GM23338 (cell line): ENCODE measurements at regions not wholly inside any gene's neighbourhood (a gene's known extent, or its start where the extent isn't known, plus 50 kb on each side); places are given as distances from the start of the nearest gene placed in this dataset.

Source experiments
- ATAC-seq: fragments of 200-7000 bp; cut with Tn5 transposase; 3 replicates; pipeline ENCODE4 v1.9.1; 2020
- DNase-seq: peaks from one replicate; pipeline ENCODE4 v3.0.0-alpha.2; 2015; ENCODE audit warnings: low spot score
- H2AFZ ChIP-seq: fragments of 200-600 bp; sonication (generic); 2 replicates; pipeline ENCODE4 v1.8.0; 2016; ENCODE audit warnings: antibody characterized with exemption, mild to moderate bottlenecking, moderate library complexity
- H3F3A ChIP-seq: fragments of 200-600 bp; sonication (generic); replicated peaks from 2 replicates; pipeline ENCODE4 v1.8.0; 2017; ENCODE audit warnings: antibody characterized with exemption, mixed run types, low read depth
- H3K27ac ChIP-seq: fragments of 200-600 bp; sonication (generic); 2 replicates; pipeline ENCODE4 v1.6.1; 2016; ENCODE audit warnings: low read depth
- H3K27me3 ChIP-seq: fragments of 200-600 bp; sonication (generic); 2 replicates; pipeline ENCODE4 v1.8.0; 2016; ENCODE audit warnings: mild to moderate bottlenecking, mixed run types, moderate library complexity; ENCODE audit not compliant: insufficient read depth
- H3K36me3 ChIP-seq: fragments of 200-600 bp; sonication (generic); 2 replicates; pipeline ENCODE4 v1.8.0; 2016; ENCODE audit warnings: mild to moderate bottlenecking; ENCODE audit not compliant: insufficient read depth
- H3K4me1 ChIP-seq: fragments of 200-600 bp; sonication (generic); 2 replicates; pipeline ENCODE4 v1.8.0; 2016; ENCODE audit warnings: mild to moderate bottlenecking, moderate library complexity; ENCODE audit not compliant: insufficient read depth
- H3K4me2 ChIP-seq: fragments of 200-600 bp; sonication (generic); 2 replicates; pipeline ENCODE4 v1.7.1; 2017; ENCODE audit warnings: mixed run types
- H3K4me3 ChIP-seq: fragments of 200-600 bp; sonication (generic); 2 replicates; pipeline ENCODE4 v1.6.1; 2016; ENCODE audit warnings: mixed run types
- H3K79me2 ChIP-seq: fragments of 200-600 bp; sonication (generic); replicated peaks from 2 replicates; pipeline ENCODE4 v1.8.0; 2017; ENCODE audit warnings: mild to moderate bottlenecking; ENCODE audit not compliant: insufficient read depth
- H3K9me2 ChIP-seq: fragments of 200-600 bp; sonication (generic); 2 replicates; pipeline ENCODE4 v1.8.0; 2017; ENCODE audit not compliant: insufficient read depth
- H4K20me1 ChIP-seq: fragments of 200-600 bp; sonication (generic); replicated peaks from 2 replicates; pipeline ENCODE4 v1.8.0; 2017; ENCODE audit warnings: mild to moderate bottlenecking; ENCODE audit not compliant: insufficient read depth
- H3K27ac Mint-ChIP-seq: 2 replicates; pipeline ENCODE4 v1.8.0; 2020; ENCODE audit warnings: inconsistent platforms, mild to moderate bottlenecking, moderate library complexity, mixed read lengths
- H3K27me3 Mint-ChIP-seq: 3 replicates; pipeline ENCODE4 v1.8.0; 2022; ENCODE audit warnings: low read depth, mild to moderate bottlenecking, moderate library complexity, mixed read lengths, inconsistent platforms; ENCODE audit not compliant: insufficient read depth, poor library complexity
- H3K36me3 Mint-ChIP-seq: 3 replicates; pipeline ENCODE4 v1.8.0; 2021; ENCODE audit warnings: low read depth, mild to moderate bottlenecking, inconsistent platforms, moderate library complexity, mixed read lengths
- H3K4me1 Mint-ChIP-seq: 3 replicates; pipeline ENCODE4 v1.8.0; 2020; ENCODE audit warnings: mild to moderate bottlenecking, inconsistent platforms, mixed read lengths
- H3K4me3 Mint-ChIP-seq: 3 replicates; pipeline ENCODE4 v1.8.0; 2021; ENCODE audit warnings: moderate library complexity, mild to moderate bottlenecking, inconsistent platforms, mixed read lengths
- H3K9me3 Mint-ChIP-seq: 3 replicates; pipeline ENCODE4 v1.8.0; 2020; ENCODE audit warnings: moderate library complexity, mild to moderate bottlenecking, inconsistent platforms, mixed read lengths
- CREB1 ChIP-seq: fragments of 250-450 bp; sonication (Bioruptor Pico); IDR thresholded peaks from 2 replicates; pipeline ENCODE4 v1.5.0; 2020; ENCODE audit warnings: low read depth, mild to moderate bottlenecking, moderate library complexity
- CTCF ChIP-seq, 2 experiments: fragments of 200-600 bp in 1 of 2; sonication (generic) in 1 of 2; conservative IDR thresholded peaks; 2 replicates each; pipeline versions ENCODE4 v1.5.1 to v1.6.1; 2016 to 2017; ENCODE audit warnings: antibody characterized with exemption in 2 of 2, low read depth in 2 of 2, mild to moderate bottlenecking in 2 of 2, moderate library complexity in 1 of 2
- ETS1 ChIP-seq: IDR thresholded peaks from 2 replicates; pipeline ENCODE4 v1.6.1; 2016; ENCODE audit warnings: antibody characterized with exemption
- NANOG ChIP-seq: IDR thresholded peaks from 2 replicates; pipeline ENCODE4 v1.6.1; 2016; ENCODE audit warnings: antibody characterized with exemption, borderline replicate concordance
- STAT1 ChIP-seq: IDR thresholded peaks from one replicate; pipeline ENCODE4 v1.6.1; 2016; ENCODE audit warnings: antibody characterized with exemption; ENCODE audit not compliant: unreplicated experiment
- ZNF114 ChIP-seq: fragments of 250-450 bp; sonication (Bioruptor Pico); IDR thresholded peaks from 2 replicates; pipeline ENCODE4 v1.5.0; 2020; ENCODE audit warnings: mild to moderate bottlenecking, moderate library complexity
- ZNF331 ChIP-seq: fragments of 250-450 bp; sonication (Bioruptor Pico); IDR thresholded peaks from 2 replicates; pipeline ENCODE4 v1.5.0; 2020; ENCODE audit warnings: low read depth, mild to moderate bottlenecking, moderate library complexity
- TF ChIP-seq, protein P1 (sequence below): IDR thresholded peaks from one replicate; pipeline ENCODE4 v1.6.1; 2018; ENCODE audit warnings: antibody characterized with exemption; ENCODE audit not compliant: unreplicated experiment
- TF ChIP-seq, protein P2 (sequence below): fragments of 250-450 bp; sonication (Bioruptor Pico); IDR thresholded peaks from 2 replicates; pipeline ENCODE4 v1.5.0; 2020; ENCODE audit warnings: mild to moderate bottlenecking, moderate library complexity

GRCh38 chr5:124072570-124072969 is 560.6 kb downstream of the CSNK1G3 start (continued):
- no peak for TF ChIP-seq ETS1
- TF ChIP-seq CREB1, result no peak
- TF ChIP-seq, protein P1, sequence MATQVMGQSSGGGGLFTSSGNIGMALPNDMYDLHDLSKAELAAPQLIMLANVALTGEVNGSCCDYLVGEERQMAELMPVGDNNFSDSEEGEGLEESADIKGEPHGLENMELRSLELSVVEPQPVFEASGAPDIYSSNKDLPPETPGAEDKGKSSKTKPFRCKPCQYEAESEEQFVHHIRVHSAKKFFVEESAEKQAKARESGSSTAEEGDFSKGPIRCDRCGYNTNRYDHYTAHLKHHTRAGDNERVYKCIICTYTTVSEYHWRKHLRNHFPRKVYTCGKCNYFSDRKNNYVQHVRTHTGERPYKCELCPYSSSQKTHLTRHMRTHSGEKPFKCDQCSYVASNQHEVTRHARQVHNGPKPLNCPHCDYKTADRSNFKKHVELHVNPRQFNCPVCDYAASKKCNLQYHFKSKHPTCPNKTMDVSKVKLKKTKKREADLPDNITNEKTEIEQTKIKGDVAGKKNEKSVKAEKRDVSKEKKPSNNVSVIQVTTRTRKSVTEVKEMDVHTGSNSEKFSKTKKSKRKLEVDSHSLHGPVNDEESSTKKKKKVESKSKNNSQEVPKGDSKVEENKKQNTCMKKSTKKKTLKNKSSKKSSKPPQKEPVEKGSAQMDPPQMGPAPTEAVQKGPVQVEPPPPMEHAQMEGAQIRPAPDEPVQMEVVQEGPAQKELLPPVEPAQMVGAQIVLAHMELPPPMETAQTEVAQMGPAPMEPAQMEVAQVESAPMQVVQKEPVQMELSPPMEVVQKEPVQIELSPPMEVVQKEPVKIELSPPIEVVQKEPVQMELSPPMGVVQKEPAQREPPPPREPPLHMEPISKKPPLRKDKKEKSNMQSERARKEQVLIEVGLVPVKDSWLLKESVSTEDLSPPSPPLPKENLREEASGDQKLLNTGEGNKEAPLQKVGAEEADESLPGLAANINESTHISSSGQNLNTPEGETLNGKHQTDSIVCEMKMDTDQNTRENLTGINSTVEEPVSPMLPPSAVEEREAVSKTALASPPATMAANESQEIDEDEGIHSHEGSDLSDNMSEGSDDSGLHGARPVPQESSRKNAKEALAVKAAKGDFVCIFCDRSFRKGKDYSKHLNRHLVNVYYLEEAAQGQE, result no peak
- TF ChIP-seq STAT1, result no peak
- no peak for TF ChIP-seq ZNF331

DNA sequence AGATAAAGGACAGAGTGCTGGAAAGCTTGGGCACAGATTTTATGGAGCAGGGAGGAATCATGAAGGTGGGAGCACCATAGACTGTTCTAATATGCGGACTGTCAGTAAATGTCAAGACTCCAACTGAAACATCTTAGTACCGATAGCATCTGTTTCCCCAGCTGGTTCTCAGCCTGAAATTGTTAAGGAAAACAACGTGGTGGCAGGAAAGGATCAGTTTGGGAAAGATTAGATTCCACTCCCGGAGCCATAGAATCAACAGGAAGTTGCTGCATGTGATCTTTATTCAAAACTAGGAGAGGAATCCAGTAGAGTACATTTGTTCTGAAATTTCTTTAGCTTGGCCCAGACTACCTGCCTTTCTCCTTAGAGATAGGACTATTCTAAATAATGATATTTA is 559.1 kb downstream of the CSNK1G3 start:
- Histone ChIP-seq H3K4me1 (no peaks in the 10 kb centered on the region), H3K27me3 (no peaks in the 10 kb centered on the region), H4K20me1 (no peaks in the 10 kb centered on the region), H3K36me3 (no peaks in the 10 kb centered on the region), H3K9me2 (peaks cover 20% of the 10 kb centered on the region; the same call in 1 of the 2 replicates), H2AFZ (0 out of 2 replicates have a peak overlapping the region, but pooled peaks have one; percentile 15), H3K4me2 (no peak overlapping the region), H3F3A (no peaks in the 10 kb centered on the region), H3K27ac (no peak overlapping the region), H3K4me3 (no peak overlapping the region), H3K79me2 (no peaks in the 10 kb centered on the region)
- Mint-ChIP-seq H3K27ac (no peak overlapping the region), H3K4me1 (peaks cover 7% of the 10 kb centered on the region; the same call in 2 of the 3 replicates), H3K4me3 (no peak overlapping the region), H3K36me3 (no peaks in the 10 kb centered on the region), H3K27me3 (no peaks in the 10 kb centered on the region), H3K9me3 (no peaks in the 10 kb centered on the region; the same call in 2 of the 3 replicates)
- ATAC-seq, result no peak
- DNase-seq, result no peak
- TF ChIP-seq, protein P2, sequence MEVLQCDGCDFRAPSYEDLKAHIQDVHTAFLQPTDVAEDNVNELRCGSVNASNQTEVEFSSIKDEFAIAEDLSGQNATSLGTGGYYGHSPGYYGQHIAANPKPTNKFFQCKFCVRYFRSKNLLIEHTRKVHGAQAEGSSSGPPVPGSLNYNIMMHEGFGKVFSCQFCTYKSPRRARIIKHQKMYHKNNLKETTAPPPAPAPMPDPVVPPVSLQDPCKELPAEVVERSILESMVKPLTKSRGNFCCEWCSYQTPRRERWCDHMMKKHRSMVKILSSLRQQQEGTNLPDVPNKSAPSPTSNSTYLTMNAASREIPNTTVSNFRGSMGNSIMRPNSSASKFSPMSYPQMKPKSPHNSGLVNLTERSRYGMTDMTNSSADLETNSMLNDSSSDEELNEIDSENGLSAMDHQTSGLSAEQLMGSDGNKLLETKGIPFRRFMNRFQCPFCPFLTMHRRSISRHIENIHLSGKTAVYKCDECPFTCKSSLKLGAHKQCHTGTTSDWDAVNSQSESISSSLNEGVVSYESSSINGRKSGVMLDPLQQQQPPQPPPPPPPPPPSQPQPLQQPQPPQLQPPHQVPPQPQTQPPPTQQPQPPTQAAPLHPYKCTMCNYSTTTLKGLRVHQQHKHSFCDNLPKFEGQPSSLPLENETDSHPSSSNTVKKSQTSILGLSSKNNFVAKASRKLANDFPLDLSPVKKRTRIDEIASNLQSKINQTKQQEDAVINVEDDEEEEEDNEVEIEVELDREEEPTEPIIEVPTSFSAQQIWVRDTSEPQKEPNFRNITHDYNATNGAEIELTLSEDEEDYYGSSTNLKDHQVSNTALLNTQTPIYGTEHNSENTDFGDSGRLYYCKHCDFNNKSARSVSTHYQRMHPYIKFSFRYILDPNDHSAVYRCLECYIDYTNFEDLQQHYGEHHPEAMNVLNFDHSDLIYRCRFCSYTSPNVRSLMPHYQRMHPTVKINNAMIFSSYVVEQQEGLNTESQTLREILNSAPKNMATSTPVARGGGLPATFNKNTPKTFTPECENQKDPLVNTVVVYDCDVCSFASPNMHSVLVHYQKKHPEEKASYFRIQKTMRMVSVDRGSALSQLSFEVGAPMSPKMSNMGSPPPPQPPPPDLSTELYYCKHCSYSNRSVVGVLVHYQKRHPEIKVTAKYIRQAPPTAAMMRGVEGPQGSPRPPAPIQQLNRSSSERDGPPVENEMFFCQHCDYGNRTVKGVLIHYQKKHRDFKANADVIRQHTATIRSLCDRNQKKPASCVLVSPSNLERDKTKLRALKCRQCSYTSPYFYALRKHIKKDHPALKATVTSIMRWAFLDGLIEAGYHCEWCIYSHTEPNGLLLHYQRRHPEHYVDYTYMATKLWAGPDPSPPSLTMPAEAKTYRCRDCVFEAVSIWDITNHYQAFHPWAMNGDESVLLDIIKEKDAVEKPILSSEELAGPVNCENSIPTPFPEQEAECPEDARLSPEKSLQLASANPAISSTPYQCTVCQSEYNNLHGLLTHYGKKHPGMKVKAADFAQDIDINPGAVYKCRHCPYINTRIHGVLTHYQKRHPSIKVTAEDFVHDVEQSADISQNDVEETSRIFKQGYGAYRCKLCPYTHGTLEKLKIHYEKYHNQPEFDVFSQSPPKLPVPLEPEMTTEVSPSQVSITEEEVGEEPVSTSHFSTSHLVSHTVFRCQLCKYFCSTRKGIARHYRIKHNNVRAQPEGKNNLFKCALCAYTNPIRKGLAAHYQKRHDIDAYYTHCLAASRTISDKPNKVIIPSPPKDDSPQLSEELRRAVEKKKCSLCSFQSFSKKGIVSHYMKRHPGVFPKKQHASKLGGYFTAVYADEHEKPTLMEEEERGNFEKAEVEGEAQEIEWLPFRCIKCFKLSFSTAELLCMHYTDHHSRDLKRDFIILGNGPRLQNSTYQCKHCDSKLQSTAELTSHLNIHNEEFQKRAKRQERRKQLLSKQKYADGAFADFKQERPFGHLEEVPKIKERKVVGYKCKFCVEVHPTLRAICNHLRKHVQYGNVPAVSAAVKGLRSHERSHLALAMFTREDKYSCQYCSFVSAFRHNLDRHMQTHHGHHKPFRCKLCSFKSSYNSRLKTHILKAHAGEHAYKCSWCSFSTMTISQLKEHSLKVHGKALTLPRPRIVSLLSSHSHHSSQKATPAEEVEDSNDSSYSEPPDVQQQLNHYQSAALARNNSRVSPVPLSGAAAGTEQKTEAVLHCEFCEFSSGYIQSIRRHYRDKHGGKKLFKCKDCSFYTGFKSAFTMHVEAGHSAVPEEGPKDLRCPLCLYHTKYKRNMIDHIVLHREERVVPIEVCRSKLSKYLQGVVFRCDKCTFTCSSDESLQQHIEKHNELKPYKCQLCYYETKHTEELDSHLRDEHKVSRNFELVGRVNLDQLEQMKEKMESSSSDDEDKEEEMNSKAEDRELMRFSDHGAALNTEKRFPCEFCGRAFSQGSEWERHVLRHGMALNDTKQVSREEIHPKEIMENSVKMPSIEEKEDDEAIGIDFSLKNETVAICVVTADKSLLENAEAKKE (CRISPR knock-in tag), result no peak
- no peak for TF ChIP-seq NANOG
- TF ChIP-seq ZNF331, result no peak
- no peak for TF ChIP-seq ZNF114
- TF ChIP-seq CTCF (conservative IDR thresholded peaks at IDR 0.05; ENCODE audit: low read depth in 2 of 2), result no peak
- TF ChIP-seq STAT1, result no peak
- no peak for TF ChIP-seq CREB1
